ENCODE measurements at regions not wholly inside any gene's neighbourhood (a gene's known extent, or its start where the extent isn't known, plus 50 kb on each side); places are given as distances from the start of the nearest gene placed in this dataset.

- TF ChIP-seq EZH2 (IDR thresholded peaks at IDR 0.05; ENCODE audit: low read length) (no peak), CTCF (optimal IDR thresholded peaks at IDR 0.05 in 1 of 3, IDR thresholded peaks at IDR 0.05 in 1 of 3, conservative IDR thresholded peaks at IDR 0.05 in 1 of 3; ENCODE audit: extremely low read depth in 1 of 3, insufficient read depth in 2 of 3, low read length in 3 of 3) (peak in 2 of 3 experiments; percentile 14)
Observed at GRCh38 chr7:114310345-114311110, 104.1 kb upstream of the FOXP2 start.

Measured in keratinocyte (primary cell).